Panc1 (cell line): ENCODE measurements at regions not wholly inside any gene's neighbourhood (a gene's known extent, or its start where the extent isn't known, plus 50 kb on each side); places are given as distances from the start of the nearest gene placed in this dataset.

ENCODE experiments used
- ATAC-seq: fragments of 200-7000 bp; cut with Tn5 transposase; 2 replicates; pipeline ENCODE4 v1.9.1; 2020; ENCODE audit warnings: mild to moderate bottlenecking, moderate library complexity
- BruUV-seq: library from RNA; stranded (reverse); fragments of 400-500 nt; replicated peaks from 2 replicates; lab custom pipeline; 2021; lab: Mats Ljungman, UMichigan
- CTCF ChIA-PET: fragments of 300-600 bp; sonication (Branson Sonifier 250); formaldehyde crosslinking; loops from one replicate; lab custom pipeline; 2022; ENCODE audit warnings: antibody characterized with exemption; lab: Charles Lee
- POLR2A ChIA-PET: fragments of 300-600 bp; sonication (Branson Sonifier 250); formaldehyde crosslinking; loops from one replicate; lab custom pipeline; 2022; ENCODE audit warnings: antibody characterized with exemption; lab: Charles Lee
- DNase-seq: peaks from one replicate; pipeline ENCODE4 v3.0.0-alpha.2; 2010; ENCODE audit warnings: low read depth, low spot score
- H3K27ac ChIP-seq: 2 replicates; pipeline ENCODE4 v1.5.1; 2011; ENCODE audit warnings: mild to moderate bottlenecking, low read length, inconsistent platforms
- H3K27me3 ChIP-seq: fragments of 200-500 bp; sonication (Bioruptor generic); 2 replicates; pipeline ENCODE4 v1.6.0; 2014; ENCODE audit warnings: low read length, inconsistent platforms; ENCODE audit not compliant: control insufficient read depth, insufficient read depth
- H3K36me3 ChIP-seq: fragments of 200-500 bp; sonication (Bioruptor generic); 2 replicates; pipeline ENCODE4 v1.5.1; 2014; ENCODE audit warnings: inconsistent platforms, mild to moderate bottlenecking, low read length, moderate library complexity; ENCODE audit not compliant: control insufficient read depth, insufficient read depth
- H3K4me1 ChIP-seq: 2 replicates; pipeline ENCODE4 v1.5.1; 2011; ENCODE audit warnings: inconsistent platforms, mild to moderate bottlenecking, low read length, moderate library complexity; ENCODE audit not compliant: control insufficient read depth, insufficient read depth
- H3K4me3 ChIP-seq, 2 experiments: 2 replicates each; pipeline ENCODE4 v1.5.1; 2011 to 2012; ENCODE audit warnings: low read depth in 2 of 2, low read length in 2 of 2, mild to moderate bottlenecking in 2 of 2, inconsistent platforms in 1 of 2, moderate library complexity in 1 of 2
- H3K9me3 ChIP-seq: fragments of 200-500 bp; sonication (Bioruptor generic); 2 replicates; pipeline ENCODE4 v1.5.1; 2014; ENCODE audit warnings: low read depth, mild to moderate bottlenecking, inconsistent platforms, low read length, moderate library complexity; ENCODE audit not compliant: control insufficient read depth, insufficient read depth
- POLR2AphosphoS5 ChIP-seq: IDR thresholded peaks from 2 replicates; pipeline ENCODE4 v1.6.1; 2012; ENCODE audit warnings: mild to moderate bottlenecking, low read depth, low read length, moderate library complexity
- SIN3A ChIP-seq: IDR thresholded peaks from 2 replicates; pipeline ENCODE4 v1.6.1; 2012; ENCODE audit warnings: low read depth, mild to moderate bottlenecking, low read length, moderate library complexity, borderline replicate concordance; ENCODE audit not compliant: insufficient read depth
- TCF7L2 ChIP-seq: IDR thresholded peaks from 2 replicates; pipeline ENCODE4 v1.6.1; 2011; ENCODE audit warnings: mild to moderate bottlenecking, low read depth, low read length, inconsistent platforms
- in situ Hi-C: cut with HindIII; loops from 2 replicates; pipeline ENCODE4 v1.10.0; 2016; ENCODE audit warnings: low sequenced_read_pairs, low pct_unique_long_range_greater_than_20kb
- intact Hi-C: fragments of 100-400 bp; cut with micrococcal nuclease; formaldehyde crosslinking; loops from one replicate; pipeline ENCODE4 v1.10.0; 2022; ENCODE audit not compliant: unreplicated experiment
- TF ChIP-seq, protein P1 (sequence below), 2 experiments: IDR thresholded peaks; 2 replicates each; pipeline ENCODE4 v1.6.1; 2011 to 2012; ENCODE audit warnings: low read depth in 2 of 2, control low read depth in 1 of 2, low read length in 1 of 2, mild to moderate bottlenecking in 1 of 2, moderate library complexity in 1 of 2; ENCODE audit not compliant: insufficient read depth in 1 of 2
- TF ChIP-seq, protein P2 (sequence below): fragments of 450-650 bp; IDR thresholded peaks from 2 replicates; pipeline ENCODE4 v1.5.1; 2017; ENCODE audit warnings: mild to moderate bottlenecking

DNA sequence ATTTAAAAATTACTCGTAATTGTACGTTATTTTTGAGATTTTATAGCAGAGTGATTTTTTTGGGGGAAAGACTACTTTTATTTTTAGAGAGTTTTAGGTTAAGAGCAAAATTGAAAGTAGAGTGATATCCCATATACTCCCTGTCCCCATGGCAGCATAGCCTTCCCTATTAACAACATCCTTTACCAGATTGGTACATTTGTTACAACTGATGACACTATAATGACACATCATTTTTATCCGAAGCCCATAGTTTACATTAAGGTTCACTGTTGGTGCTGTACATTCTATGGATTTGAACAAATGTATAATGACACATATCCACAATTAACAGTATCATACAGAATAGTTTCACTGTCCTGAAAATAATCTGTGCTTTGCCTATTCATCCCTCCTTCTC, 1126.4 kb upstream of the CITED2 start:
- H3K4me1 ChIP-seq = no peaks in the 10 kb centered on the region
- H3K4me3 ChIP-seq = no peak overlapping the region
- H3K36me3 ChIP-seq = no peaks in the 10 kb centered on the region
- no peaks in the 10 kb centered on the region; the same call in 1 of the 2 replicates for H3K9me3 ChIP-seq
- intact Hi-C loops (no loop called here), in situ Hi-C loops (no loop called here)
- no peaks in the 10 kb centered on the region for H3K27me3 ChIP-seq
- POLR2A ChIA-PET = no interaction called here
- DNase-seq = no peak
- TF ChIP-seq POLR2AphosphoS5 (no peak), SIN3A (no peak), TCF7L2 (no peak)
- TF ChIP-seq, protein P1, sequence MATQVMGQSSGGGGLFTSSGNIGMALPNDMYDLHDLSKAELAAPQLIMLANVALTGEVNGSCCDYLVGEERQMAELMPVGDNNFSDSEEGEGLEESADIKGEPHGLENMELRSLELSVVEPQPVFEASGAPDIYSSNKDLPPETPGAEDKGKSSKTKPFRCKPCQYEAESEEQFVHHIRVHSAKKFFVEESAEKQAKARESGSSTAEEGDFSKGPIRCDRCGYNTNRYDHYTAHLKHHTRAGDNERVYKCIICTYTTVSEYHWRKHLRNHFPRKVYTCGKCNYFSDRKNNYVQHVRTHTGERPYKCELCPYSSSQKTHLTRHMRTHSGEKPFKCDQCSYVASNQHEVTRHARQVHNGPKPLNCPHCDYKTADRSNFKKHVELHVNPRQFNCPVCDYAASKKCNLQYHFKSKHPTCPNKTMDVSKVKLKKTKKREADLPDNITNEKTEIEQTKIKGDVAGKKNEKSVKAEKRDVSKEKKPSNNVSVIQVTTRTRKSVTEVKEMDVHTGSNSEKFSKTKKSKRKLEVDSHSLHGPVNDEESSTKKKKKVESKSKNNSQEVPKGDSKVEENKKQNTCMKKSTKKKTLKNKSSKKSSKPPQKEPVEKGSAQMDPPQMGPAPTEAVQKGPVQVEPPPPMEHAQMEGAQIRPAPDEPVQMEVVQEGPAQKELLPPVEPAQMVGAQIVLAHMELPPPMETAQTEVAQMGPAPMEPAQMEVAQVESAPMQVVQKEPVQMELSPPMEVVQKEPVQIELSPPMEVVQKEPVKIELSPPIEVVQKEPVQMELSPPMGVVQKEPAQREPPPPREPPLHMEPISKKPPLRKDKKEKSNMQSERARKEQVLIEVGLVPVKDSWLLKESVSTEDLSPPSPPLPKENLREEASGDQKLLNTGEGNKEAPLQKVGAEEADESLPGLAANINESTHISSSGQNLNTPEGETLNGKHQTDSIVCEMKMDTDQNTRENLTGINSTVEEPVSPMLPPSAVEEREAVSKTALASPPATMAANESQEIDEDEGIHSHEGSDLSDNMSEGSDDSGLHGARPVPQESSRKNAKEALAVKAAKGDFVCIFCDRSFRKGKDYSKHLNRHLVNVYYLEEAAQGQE (IDR thresholded peaks at IDR 0.05; ENCODE audit: insufficient read depth in 1 of 2, low read depth in 2 of 2, low read length in 1 of 2) = no peak
- TF ChIP-seq, protein P2, sequence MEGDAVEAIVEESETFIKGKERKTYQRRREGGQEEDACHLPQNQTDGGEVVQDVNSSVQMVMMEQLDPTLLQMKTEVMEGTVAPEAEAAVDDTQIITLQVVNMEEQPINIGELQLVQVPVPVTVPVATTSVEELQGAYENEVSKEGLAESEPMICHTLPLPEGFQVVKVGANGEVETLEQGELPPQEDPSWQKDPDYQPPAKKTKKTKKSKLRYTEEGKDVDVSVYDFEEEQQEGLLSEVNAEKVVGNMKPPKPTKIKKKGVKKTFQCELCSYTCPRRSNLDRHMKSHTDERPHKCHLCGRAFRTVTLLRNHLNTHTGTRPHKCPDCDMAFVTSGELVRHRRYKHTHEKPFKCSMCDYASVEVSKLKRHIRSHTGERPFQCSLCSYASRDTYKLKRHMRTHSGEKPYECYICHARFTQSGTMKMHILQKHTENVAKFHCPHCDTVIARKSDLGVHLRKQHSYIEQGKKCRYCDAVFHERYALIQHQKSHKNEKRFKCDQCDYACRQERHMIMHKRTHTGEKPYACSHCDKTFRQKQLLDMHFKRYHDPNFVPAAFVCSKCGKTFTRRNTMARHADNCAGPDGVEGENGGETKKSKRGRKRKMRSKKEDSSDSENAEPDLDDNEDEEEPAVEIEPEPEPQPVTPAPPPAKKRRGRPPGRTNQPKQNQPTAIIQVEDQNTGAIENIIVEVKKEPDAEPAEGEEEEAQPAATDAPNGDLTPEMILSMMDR = no peak
- BruUV-seq = no TSS peak
- no peak for ATAC-seq
- CTCF ChIA-PET = no interaction called here
- H3K27ac ChIP-seq = no peak overlapping the region

DNA sequence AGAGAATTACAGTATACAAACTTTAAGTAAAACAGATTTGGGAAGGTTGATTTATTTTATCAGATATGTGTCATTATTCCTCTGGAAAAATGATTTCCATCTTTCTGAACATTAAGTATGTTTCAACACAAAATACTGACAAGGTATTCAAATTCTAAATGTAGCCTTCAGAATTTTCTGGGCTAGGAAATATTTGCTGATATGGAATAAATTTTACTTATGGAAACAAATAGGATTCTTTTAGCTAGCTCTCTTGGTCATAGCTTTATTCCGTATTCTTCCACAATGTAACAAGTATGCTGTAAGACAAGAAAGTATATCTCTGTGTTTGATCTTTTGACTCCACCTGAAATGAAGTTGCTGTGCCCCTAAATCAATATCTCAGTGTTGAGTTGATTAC, 1125.2 kb upstream of the CITED2 start:
- in situ Hi-C loops = no loop called here

More for the DNA sequence above, 1125.2 kb upstream of the CITED2 start:
- Histone ChIP-seq H3K4me3 (no peak overlapping the region), H3K36me3 (no peaks in the 10 kb centered on the region), H3K27ac (no peak overlapping the region), H3K4me1 (no peaks in the 10 kb centered on the region), H3K9me3 (no peaks in the 10 kb centered on the region; the same call in 1 of the 2 replicates), H3K27me3 (no peaks in the 10 kb centered on the region)
- ChIA-PET POLR2A (no interaction called here), CTCF (no interaction called here)
- TF ChIP-seq, protein P1 (IDR thresholded peaks at IDR 0.05; ENCODE audit: insufficient read depth in 1 of 2, low read depth in 2 of 2, low read length in 1 of 2) = no peak
- no peak for TF ChIP-seq TCF7L2
- TF ChIP-seq POLR2AphosphoS5 = no peak
- no peak for TF ChIP-seq SIN3A
- TF ChIP-seq, protein P2 = no peak
- intact Hi-C loops = no loop called here
- ATAC-seq (no peak), DNase-seq (no peak)
- BruUV-seq = no TSS peak
